Fibroblast of lung (primary cell): ENCODE measurements at regions not wholly inside any gene's neighbourhood (a gene's known extent, or its start where the extent isn't known, plus 50 kb on each side); places are given as distances from the start of the nearest gene placed in this dataset.
A peak's percentile ranks its signal among the peaks of the same experiment; 100 is the strongest.

ENCODE experiments used
- DNase-seq, 2 donors: peaks; one replicate each; pipeline versions ENCODE4 v3.0.0 to v3.0.0-alpha.2; 2010; ENCODE audit warnings: low read depth in 2 of 2
- H2AFZ ChIP-seq: 2 replicates; pipeline ENCODE4 v1.5.1; 2012; ENCODE audit warnings: low read length, control low read depth, inconsistent platforms
- H3K27ac ChIP-seq: 2 replicates; pipeline ENCODE4 v1.5.1; 2011; ENCODE audit warnings: low read length, control low read depth; ENCODE audit not compliant: insufficient read depth
- H3K27me3 ChIP-seq: 2 replicates; pipeline ENCODE4 v1.5.1; 2011; ENCODE audit warnings: mild to moderate bottlenecking, low read length; ENCODE audit not compliant: control insufficient read depth, insufficient read depth
- H3K36me3 ChIP-seq: 2 replicates; pipeline ENCODE4 v1.5.1; 2011; ENCODE audit warnings: low read length; ENCODE audit not compliant: control insufficient read depth, insufficient read depth
- H3K4me1 ChIP-seq: 2 replicates; pipeline ENCODE4 v1.5.1; 2011; ENCODE audit warnings: low read length; ENCODE audit not compliant: control insufficient read depth, insufficient read depth; ENCODE audit errors: extremely low read depth
- H3K4me2 ChIP-seq: 2 replicates; pipeline ENCODE4 v1.5.1; 2011; ENCODE audit warnings: low read length, control low read depth; ENCODE audit not compliant: insufficient read depth; ENCODE audit errors: extremely low read depth
- H3K4me3 ChIP-seq, 4 experiments: fragments of 200-600 bp in 1 of 4; sonication (generic) in 1 of 4; replicated peaks in 1 of 4; 2 replicates each; pipeline ENCODE4 v1.5.1; 2011 to 2016; ENCODE audit warnings: low read length in 4 of 4, low read depth in 3 of 4, mild to moderate bottlenecking in 3 of 4, control low read depth in 2 of 4, inconsistent platforms in 1 of 4, mixed read lengths in 1 of 4; ENCODE audit not compliant: insufficient read depth in 1 of 4; ENCODE audit errors: control extremely low read depth in 1 of 4
- H3K79me2 ChIP-seq: 2 replicates; pipeline ENCODE4 v1.5.1; 2012; ENCODE audit warnings: mild to moderate bottlenecking, low read length, inconsistent platforms; ENCODE audit not compliant: control insufficient read depth, insufficient read depth
- H3K9ac ChIP-seq: 2 replicates; pipeline ENCODE4 v1.5.1; 2011; ENCODE audit warnings: mild to moderate bottlenecking, low read length, control low read depth; ENCODE audit not compliant: insufficient read depth
- H3K9me3 ChIP-seq: 2 replicates; pipeline ENCODE4 v1.5.1; 2012; ENCODE audit warnings: low read depth, low read length; ENCODE audit not compliant: control insufficient read depth, insufficient read depth
- H4K20me1 ChIP-seq: 2 replicates; pipeline ENCODE4 v1.5.1; 2011; ENCODE audit warnings: low read length; ENCODE audit not compliant: control insufficient read depth, insufficient read depth; ENCODE audit errors: extremely low read depth
- EZH2 ChIP-seq: IDR thresholded peaks from 2 replicates; pipeline ENCODE4 v1.5.1; 2012; ENCODE audit warnings: low read length, control low read depth, mild to moderate bottlenecking; ENCODE audit errors: missing control alignments
- TF ChIP-seq, protein P1 (sequence below), 2 donors: IDR thresholded peaks in 1 of 2; conservative IDR thresholded peaks in 1 of 2; 1 replicate in 1 of 2; 2 replicates in 1 of 2; pipeline ENCODE4 v1.5.1; 2011 to 2012; ENCODE audit warnings: low read length in 2 of 2, control low read depth in 1 of 2, inconsistent platforms in 1 of 2, low read depth in 1 of 2, mild to moderate bottlenecking in 1 of 2

DNA sequence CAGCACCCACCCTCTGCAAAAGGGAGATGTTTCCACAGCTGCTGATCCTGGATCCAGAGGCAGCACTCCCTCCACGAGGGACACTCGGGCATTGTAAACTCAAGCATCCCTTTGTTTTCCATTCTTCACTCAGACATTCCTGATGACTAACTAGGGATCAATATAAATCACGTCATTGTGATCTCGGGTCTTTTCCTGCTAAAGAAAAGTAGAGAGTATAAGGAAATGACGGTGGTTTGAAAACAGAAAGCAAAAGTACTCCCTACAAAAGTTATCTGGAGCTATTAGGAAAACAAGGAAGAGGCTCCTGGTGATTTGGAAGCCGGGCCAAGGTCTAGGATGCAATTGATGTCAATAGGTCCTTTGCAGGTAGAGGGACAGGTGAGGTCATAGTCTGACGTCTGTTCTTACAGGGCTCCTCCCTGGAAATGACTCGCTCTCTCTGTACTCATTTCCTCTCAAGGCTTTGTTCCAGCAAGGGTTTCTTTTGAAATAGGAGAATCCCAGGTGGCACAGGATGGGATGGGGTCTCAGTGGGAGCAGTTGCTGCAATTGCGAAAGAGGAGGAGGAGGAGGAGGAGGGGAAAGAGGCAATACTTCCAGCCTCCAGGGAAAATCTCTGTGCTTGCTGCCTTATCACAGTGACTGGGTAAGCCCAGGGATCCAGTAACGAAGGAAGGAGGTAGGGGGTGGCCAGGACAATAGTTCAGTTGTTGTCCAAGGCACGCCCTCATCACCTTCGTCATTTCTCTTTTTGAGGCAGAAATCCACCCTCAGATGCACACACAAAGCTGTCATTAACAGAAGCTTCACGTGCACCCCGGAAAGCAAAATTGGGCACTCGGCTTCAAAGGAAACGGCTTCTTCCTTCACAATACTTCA, 222.8 kb downstream of the LY86 start:
- peak overlapping the region; percentile 19 to 65 (median 49) for H3K4me3 ChIP-seq
- H3K27ac ChIP-seq: no peak overlapping the region
- H4K20me1 ChIP-seq: no peaks in the 10 kb centered on the region
- H3K4me1 ChIP-seq: peaks cover 2% of the 10 kb centered on the region
- H3K4me2 ChIP-seq: peak overlapping the region; percentile 69
- no peaks in the 10 kb centered on the region for H3K27me3 ChIP-seq
- H3K36me3 ChIP-seq: no peaks in the 10 kb centered on the region
- peak overlapping the region; percentile 78 for H2AFZ ChIP-seq
- DNase-seq: peak; percentile 68 to 74
- TF ChIP-seq EZH2: no peak
- TF ChIP-seq, protein P1, sequence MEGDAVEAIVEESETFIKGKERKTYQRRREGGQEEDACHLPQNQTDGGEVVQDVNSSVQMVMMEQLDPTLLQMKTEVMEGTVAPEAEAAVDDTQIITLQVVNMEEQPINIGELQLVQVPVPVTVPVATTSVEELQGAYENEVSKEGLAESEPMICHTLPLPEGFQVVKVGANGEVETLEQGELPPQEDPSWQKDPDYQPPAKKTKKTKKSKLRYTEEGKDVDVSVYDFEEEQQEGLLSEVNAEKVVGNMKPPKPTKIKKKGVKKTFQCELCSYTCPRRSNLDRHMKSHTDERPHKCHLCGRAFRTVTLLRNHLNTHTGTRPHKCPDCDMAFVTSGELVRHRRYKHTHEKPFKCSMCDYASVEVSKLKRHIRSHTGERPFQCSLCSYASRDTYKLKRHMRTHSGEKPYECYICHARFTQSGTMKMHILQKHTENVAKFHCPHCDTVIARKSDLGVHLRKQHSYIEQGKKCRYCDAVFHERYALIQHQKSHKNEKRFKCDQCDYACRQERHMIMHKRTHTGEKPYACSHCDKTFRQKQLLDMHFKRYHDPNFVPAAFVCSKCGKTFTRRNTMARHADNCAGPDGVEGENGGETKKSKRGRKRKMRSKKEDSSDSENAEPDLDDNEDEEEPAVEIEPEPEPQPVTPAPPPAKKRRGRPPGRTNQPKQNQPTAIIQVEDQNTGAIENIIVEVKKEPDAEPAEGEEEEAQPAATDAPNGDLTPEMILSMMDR (conservative IDR thresholded peaks at IDR 0.05 in 1 of 2, IDR thresholded peaks at IDR 0.05 in 1 of 2; ENCODE audit: low read depth in 1 of 2, low read length in 2 of 2): no peak
- H3K9ac ChIP-seq: no peak overlapping the region
- H3K9me3 ChIP-seq: no peaks in the 10 kb centered on the region
- H3K79me2 ChIP-seq: no peaks in the 10 kb centered on the region

DNA sequence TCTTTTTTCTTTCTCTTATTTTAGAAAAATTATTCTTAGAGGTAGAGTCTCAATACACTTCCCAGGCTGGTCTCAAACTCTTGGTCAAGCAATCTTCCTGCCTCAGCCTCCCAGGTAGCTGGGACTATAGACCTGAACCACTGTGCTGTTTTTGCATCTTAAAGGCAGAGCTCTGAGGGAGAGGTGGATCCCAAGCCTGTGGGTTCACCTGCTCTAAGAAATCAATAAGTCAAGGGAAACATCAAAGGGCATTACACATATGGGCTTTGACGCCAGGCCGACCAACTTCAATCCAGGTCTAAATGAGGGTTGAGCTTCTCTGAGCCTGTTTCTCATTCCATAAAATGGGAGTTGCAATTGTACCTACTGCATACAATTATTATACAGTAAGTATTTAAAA, 223.9 kb downstream of the LY86 start:
- DNase-seq: no peak
- Histone ChIP-seq H3K27me3 (no peaks in the 10 kb centered on the region), H3K9me3 (no peaks in the 10 kb centered on the region), H3K27ac (no peak overlapping the region), H4K20me1 (no peaks in the 10 kb centered on the region), H3K4me3 (no peak overlapping the region), H2AFZ (no peak overlapping the region), H3K36me3 (no peaks in the 10 kb centered on the region), H3K4me2 (no peak overlapping the region), H3K79me2 (no peaks in the 10 kb centered on the region), H3K4me1 (peaks cover 2% of the 10 kb centered on the region), H3K9ac (no peak overlapping the region)
- no peak for TF ChIP-seq EZH2
- TF ChIP-seq, protein P1 (conservative IDR thresholded peaks at IDR 0.05 in 1 of 2, IDR thresholded peaks at IDR 0.05 in 1 of 2; ENCODE audit: low read depth in 1 of 2, low read length in 2 of 2): no peak

DNA sequence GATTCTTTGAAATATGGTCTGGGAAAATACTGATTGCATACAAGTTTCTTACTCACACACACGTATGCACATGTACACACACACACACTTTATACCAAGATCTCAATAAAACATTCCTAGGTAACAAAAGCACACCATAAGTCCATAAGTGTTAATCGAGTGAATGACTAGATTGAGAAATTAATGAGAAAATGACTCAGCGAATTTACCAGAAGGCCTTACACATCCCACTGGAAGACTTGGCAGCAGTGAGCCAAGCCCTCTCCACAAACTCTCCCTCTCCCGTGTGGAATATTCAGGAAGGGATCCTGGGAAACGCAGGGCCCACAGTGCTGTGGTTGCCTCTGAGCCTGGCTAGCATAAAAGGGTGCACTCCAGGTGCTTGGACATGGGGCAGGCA, 227.2 kb downstream of the LY86 start:
- Histone ChIP-seq H3K79me2 (no peaks in the 10 kb centered on the region), H3K4me3 (no peak overlapping the region), H2AFZ (no peak overlapping the region), H3K4me2 (no peak overlapping the region), H3K9me3 (no peaks in the 10 kb centered on the region), H3K27me3 (no peaks in the 10 kb centered on the region), H3K27ac (no peak overlapping the region), H4K20me1 (no peaks in the 10 kb centered on the region), H3K9ac (no peak overlapping the region), H3K4me1 (peaks cover 2% of the 10 kb centered on the region), H3K36me3 (no peaks in the 10 kb centered on the region)
- DNase-seq: peak in 1 of 2 donors; percentile 13
- no peak for TF ChIP-seq EZH2
- TF ChIP-seq, protein P1 (conservative IDR thresholded peaks at IDR 0.05 in 1 of 2, IDR thresholded peaks at IDR 0.05 in 1 of 2; ENCODE audit: low read depth in 1 of 2, low read length in 2 of 2): no peak
